K562 (cell line): ENCODE measurements at regions not wholly inside any gene's neighbourhood (a gene's known extent, or its start where the extent isn't known, plus 50 kb on each side); places are given as distances from the start of the nearest gene placed in this dataset.

ENCODE experiments used
- CHD7 ChIP-seq: fragments of 200-600 bp; sonication (generic); IDR thresholded peaks from one replicate; pipeline ENCODE4 v1.6.1; 2012; ENCODE audit warnings: mild to moderate bottlenecking, low read depth, low read length, inconsistent platforms

GRCh38 chrX:148316446-148316845 is 184.0 kb upstream of the AFF2 start (continued):
- TF ChIP-seq CHD7: no peak
- TF ChIP-seq, all 486 proteins: peak for 0
